ENCODE measurements at regions not wholly inside any gene's neighbourhood (a gene's known extent, or its start where the extent isn't known, plus 50 kb on each side); places are given as distances from the start of the nearest gene placed in this dataset.
A peak's percentile ranks its signal among the peaks of the same experiment; 100 is the strongest.

GRCh38 chr16:35399133-35399532 lies 1939.7 kb downstream of the TP53TG3F start:
- no peak for DNase-seq

GRCh38 chr16:35404273-35404672 lies 1944.9 kb downstream of the TP53TG3F start:
- DNase-seq = no peak

- no peak for DNase-seq
Observed at GRCh38 chr16:35405526-35405925, 1946.1 kb downstream of the TP53TG3F start.

- DNase-seq = no peak
Observed at GRCh38 chr16:35409503-35409902, 1950.1 kb downstream of the TP53TG3F start.

GRCh38 chr16:35410438-35410837 lies 1951.0 kb downstream of the TP53TG3F start:
- DNase-seq = no peak

- no peak for DNase-seq
Observed at GRCh38 chr16:35411156-35411555, 1951.7 kb downstream of the TP53TG3F start.

GRCh38 chr16:35414139-35414538 lies 1954.7 kb downstream of the TP53TG3F start:
- DNase-seq = no peak

- DNase-seq = no peak
Observed at GRCh38 chr16:35414563-35414962, 1955.2 kb downstream of the TP53TG3F start.

- no peak for DNase-seq
Observed at GRCh38 chr16:35425270-35425669, 1965.9 kb downstream of the TP53TG3F start.

- peak in 1 of 2 experiments; percentile 7 for DNase-seq
Observed at GRCh38 chr16:35431829-35432663, 1972.6 kb downstream of the TP53TG3F start.

- no peak for DNase-seq
Observed at GRCh38 chr16:35440875-35441274, 1981.5 kb downstream of the TP53TG3F start.

GRCh38 chr16:35447010-35447558 lies 1987.7 kb downstream of the TP53TG3F start:
- no peak for DNase-seq

- DNase-seq = no peak
Observed at GRCh38 chr16:35449663-35450062, 1990.3 kb downstream of the TP53TG3F start.

- DNase-seq = no peak
Observed at GRCh38 chr16:35450648-35451047, 1991.2 kb downstream of the TP53TG3F start.

GRCh38 chr16:35452471-35452870 lies 1993.1 kb downstream of the TP53TG3F start:
- no peak for DNase-seq

GRCh38 chr16:35463358-35463757 lies 2003.9 kb downstream of the TP53TG3F start:
- no peak for DNase-seq

GRCh38 chr16:35480361-35480760 lies 2020.9 kb downstream of the TP53TG3F start:
- DNase-seq = no peak

- no peak for DNase-seq
Observed at GRCh38 chr16:35480988-35481387, 2021.6 kb downstream of the TP53TG3F start.

GRCh38 chr16:35485915-35486314 lies 2026.5 kb downstream of the TP53TG3F start:
- no peak for DNase-seq

- no peak for DNase-seq
Observed at GRCh38 chr16:35492225-35492624, 2032.8 kb downstream of the TP53TG3F start.

GRCh38 chr16:35497399-35497798 lies 2038.0 kb downstream of the TP53TG3F start:
- DNase-seq = no peak

GRCh38 chr16:35506018-35506897 lies 2046.8 kb downstream of the TP53TG3F start:
- DNase-seq = no peak

- DNase-seq = no peak
Observed at GRCh38 chr16:35506898-35507194, 2047.4 kb downstream of the TP53TG3F start.

GRCh38 chr16:35510701-35511100 lies 2051.3 kb downstream of the TP53TG3F start:
- DNase-seq = no peak

Measured in NCI-H524 (cell line).